Ecto neural progenitor cell (in vitro differentiated cells): ENCODE measurements at regions not wholly inside any gene's neighbourhood (a gene's known extent, or its start where the extent isn't known, plus 50 kb on each side); places are given as distances from the start of the nearest gene placed in this dataset.

ENCODE experiments used
- DNase-seq: peaks from one replicate; pipeline ENCODE4 v3.0.0-alpha.2; 2018; ENCODE audit warnings: low spot score

DNA sequence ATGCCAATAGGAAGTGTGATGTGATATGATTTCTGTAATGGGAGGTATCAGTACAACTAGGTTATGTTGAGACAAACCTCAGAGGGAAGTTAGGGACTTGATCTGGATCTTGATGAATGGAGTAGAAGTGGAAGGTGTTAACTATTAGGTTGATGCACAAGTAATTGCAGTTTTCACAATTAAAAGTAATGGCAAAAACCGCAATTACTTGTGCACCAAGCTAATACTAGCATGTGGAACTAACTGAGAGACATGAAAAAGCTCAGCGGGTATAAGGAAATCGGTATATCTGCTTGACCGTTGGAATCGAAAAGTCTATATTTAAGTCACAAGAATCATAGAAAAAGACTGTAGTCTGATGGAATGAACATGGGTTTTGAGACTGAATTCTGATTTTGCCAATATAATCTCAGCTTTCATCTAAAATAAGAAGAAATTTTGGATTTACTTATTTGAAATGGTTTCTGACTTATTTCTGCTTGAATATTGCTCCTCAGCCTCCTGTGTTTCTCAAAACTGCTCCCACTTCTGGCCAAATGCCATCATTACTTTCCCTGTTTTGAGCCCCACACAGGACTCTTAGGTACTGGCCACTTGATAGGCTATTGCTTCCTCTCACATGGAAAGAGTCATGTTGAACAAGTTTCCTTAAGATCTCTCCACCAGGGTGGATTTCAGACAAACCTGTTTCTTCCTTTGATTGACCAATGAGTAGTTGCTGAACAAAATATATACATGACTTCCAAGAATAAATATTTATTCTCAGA lies 271.5 kb upstream of the COL8A1 start:
- no peak for DNase-seq

DNA sequence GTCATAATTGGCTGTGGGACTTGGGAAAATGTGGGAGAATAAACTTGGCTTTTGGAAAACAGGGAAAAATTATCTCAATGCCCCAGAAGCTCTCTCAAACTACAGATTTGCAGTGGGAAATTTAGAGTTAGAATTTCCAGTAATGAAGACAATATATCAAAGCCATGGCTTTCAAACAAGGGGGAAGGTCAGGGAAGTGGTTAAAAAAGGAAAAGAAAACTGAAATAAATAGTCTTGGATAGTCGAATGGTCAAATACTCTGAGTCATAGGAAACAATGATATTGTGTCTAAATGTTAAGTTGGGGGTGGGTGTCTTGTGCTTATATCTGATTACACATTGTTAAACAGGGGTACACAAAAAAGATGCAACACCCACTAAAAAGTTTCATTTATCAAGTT lies 272.4 kb upstream of the COL8A1 start:
- DNase-seq, result no peak

DNA sequence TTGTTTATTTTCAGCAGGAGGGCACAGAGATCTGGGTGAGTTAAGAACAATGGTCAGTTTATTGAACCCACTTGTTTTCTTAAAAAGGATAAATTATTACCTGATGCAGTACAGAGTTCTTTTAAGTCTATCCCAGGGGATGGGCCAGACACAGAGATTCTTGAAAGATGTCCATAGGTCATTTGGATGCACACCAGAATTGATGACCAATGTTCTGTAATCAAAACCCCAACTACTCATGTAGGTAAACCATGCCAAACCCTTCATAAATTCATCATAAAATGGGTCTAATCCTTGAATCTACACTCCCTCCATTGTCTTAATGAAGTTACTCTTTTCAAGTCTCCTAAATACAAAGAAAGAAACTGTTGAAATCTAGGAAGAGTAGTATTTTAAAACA lies 273.0 kb upstream of the COL8A1 start:
- DNase-seq, result no peak

DNA sequence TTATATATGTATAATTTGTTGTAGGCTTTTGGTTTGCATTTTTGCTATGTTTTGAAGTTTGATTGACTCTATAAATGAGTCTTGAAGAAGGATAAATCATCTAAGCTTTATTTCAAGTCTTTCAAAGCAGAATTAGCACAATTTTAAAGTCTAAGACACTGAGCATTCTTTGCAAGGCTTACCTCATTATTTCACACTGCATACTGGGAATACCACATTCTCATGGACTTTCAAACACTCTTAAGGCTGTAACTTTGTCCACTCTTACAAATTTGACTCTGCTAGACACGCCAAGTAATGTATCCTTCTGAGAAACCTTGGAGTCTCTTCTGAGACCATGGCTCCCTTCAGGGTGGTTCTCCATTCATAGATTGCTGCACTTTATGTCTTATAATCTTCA lies 281.3 kb upstream of the COL8A1 start:
- DNase-seq, result no peak

DNA sequence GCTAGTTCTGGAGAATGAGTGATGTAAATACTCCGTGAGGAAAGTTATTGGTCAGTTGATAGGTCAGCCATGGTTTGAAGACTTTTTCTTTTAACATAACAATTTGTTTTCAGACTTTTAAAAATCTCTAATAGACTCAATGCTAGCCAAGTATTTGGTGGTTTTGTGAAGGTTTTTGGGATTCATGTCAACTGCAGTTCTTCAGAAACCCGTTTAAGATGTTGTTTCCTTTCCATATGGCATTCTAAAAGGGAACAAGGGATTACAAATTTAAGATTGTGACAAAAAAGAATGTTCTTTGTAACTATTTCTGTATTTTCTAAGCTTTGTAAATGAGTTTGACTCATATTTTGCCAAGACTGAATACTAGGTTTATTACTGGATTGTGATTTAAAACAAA lies 281.7 kb upstream of the COL8A1 start:
- no peak for DNase-seq

DNA sequence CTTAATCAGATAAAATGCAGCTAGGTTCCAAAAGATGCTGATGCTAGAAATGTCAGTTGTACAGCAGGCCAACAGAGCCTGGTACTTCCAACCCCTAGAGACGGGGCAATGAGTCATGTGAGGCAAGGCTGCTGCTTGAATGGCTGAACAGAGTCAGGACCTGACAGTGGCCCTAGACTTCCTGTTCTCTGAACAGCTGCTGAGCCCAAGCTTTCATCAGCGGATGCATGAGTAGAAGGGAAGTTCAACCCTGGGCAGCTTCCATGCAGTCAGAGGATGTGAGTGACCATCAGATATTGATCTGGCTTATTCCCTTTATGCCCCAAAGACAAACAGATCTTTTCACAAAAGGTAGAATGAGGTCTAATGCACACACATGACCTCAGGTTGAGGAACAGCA lies 282.9 kb upstream of the COL8A1 start:
- no peak for DNase-seq

DNA sequence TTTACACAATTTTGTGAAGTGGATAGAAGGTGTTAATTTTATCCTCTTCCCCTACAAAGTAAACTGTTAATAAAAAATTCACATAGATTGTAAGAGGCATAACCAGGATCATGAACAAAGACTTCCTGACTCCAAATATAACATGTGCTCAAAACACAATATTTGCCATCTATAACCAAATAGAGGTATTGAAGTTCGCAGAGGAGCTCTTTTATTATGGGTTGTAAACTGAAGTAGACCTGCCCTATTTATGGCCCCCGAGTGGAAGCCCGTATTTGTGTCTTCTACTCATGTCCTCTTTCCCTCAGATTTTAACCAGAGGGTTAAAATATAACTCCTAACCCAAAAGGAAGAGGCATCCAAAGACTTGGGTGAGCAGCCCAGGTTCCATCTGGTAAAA lies 285.6 kb upstream of the COL8A1 start:
- no peak for DNase-seq

DNA sequence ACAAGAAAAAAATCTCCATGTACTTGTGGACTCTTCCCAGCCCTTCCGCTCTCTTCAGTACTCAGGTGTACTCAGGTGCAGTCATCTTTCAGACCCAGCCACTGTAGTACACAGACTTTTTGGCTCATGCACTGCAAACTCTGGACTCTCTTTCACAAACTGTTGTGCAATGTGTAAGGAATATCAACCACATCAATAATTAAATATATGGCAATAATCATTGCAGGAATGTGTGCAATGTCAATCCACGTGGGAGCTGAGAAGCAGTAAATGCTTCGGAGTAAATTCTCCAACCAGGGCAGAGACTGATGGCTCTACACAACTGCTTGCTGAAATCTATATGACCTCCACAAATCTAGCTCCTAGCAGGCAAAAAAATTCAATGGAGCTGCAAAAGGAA lies 287.3 kb upstream of the COL8A1 start:
- no peak for DNase-seq

DNA sequence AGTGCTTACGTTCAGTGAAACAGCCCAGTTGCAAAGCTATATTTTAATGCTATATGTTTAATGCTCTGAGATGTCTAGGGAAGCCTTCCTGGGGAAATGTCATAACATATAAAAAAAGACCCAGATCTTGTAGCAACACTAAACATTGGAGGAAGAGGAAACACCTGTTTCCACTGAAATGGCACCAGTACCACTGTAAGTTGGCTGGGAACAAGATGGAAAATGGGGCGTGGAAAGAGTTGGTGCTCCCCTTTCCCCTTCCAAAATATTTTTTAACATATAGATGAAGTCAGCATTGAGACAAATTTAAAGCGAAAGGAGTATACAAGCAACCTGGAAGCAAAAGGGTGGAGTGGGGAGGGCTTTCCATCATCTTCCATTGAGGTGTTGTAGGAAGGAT lies 289.9 kb upstream of the COL8A1 start:
- no peak for DNase-seq

DNA sequence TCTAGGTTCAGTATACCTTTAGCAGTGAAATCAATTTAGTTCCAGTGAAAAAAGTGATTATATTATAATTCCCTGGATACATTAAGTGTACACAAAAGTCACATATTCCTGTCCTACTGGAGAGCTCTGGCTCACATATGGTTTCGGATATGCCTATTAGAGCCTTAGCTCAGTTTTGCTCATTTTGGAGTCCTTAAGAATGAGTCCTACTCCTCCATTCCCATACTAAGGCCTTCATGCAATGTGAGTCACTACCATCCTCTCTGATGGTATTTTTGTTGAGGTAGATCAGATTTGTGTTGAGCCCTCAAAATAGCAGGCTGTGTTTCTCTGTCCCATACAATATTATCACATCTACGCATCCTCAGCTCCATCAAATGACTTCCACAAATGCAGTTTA lies 294.2 kb upstream of the COL8A1 start:
- DNase-seq, result no peak

DNA sequence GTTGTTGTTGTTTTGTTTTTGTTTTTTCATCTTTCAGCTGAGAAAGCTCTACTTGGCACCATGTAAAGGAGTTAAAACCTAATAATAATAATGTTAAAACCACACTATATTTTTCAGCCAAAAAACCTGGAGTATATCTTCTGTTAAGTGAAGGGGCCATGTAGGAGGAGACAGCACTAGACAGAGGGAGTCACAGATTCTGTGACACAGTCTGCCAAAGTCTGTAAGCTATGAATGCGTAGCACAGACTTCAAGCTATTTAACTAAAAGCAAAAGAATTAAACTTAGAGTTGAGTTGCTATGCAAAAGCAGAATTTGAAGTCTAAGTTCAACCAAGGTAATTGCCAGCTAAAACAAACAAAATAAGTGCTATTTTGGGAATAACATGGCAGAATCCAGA lies 296.0 kb upstream of the COL8A1 start:
- no peak for DNase-seq

DNA sequence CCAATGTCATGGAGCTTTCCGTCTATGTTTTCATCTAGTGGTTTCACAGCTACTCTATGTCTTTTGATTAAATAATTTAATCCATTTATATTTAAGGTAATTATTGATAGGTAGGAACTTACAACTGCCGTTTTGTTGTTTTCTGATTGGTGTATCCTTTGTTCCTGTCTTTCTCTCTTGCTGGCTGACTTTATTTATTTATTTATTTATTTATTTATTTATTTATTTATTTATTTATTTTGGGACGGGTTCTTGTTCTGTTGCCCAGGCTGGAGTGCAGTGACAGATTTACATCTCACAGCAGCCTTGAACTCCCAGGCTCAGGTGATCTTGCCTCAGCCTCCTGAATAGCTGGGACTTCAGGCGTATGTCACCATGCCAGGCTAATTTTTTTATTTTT lies 299.2 kb upstream of the COL8A1 start:
- DNase-seq, result no peak

DNA sequence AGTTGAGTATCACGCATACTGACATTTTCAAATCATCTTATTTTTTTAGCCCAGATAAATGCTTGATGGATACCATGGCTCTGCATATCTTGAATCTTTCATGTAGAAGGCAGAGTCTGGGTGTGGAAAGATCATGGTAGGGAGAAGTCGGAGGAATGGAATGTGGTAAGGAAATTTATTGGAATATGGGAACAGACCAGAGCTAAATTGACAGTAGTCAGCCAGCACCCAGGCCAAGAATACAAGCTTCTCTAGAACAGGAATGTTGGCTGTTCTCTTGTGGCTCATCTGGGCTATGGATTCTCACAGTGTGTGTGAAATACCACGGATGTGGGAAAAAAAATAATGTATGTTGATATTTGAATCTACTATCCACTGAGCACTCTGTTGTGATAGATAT lies 305.7 kb upstream of the COL8A1 start:
- no peak for DNase-seq

DNA sequence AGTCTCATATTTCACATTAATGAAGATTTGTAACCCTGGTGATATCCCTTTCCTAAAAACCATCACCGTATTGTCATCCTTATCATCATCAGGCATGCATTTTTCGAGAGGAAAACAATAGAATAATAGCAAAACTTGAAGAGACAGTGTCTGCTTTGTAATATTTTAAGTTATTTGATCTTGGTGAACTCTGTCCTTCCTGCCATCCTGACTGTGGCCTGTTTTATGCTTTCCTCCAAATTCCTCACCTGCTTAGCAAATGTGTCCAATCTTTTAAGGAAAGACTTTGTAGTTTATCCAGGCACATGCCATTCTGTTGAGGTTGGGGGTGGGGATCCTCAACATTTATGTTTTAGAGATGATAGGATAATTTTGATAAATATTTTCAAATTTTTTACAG lies 306.1 kb upstream of the COL8A1 start:
- DNase-seq, result no peak

DNA sequence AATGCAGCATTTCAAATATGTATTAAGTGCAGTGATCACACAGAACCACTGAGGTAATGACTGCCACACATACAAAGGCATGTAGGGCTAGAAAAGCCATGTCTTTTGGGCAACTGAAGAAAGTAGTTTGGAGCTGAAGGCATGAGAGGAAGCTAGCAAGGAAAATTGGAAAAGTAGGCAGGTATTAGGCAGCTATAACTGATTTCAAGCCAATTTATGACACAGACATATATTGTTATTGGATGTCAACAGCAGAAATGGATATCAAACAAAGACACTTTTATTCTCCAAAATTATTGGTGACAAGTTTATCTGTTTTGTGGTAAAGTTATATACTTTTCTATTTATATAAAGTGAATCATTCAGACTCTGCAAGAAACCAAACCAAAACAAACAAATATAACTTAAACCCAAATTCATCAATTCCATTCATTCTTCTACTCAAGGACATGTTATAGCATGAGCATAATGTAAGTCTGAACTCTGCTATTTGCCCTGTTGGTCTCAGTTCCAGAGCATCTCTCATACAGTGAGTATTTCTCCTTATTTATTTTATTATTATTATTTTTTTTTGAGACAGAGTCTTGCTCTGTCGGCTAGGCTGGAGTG lies 307.4 kb upstream of the COL8A1 start:
- no peak for DNase-seq

DNA sequence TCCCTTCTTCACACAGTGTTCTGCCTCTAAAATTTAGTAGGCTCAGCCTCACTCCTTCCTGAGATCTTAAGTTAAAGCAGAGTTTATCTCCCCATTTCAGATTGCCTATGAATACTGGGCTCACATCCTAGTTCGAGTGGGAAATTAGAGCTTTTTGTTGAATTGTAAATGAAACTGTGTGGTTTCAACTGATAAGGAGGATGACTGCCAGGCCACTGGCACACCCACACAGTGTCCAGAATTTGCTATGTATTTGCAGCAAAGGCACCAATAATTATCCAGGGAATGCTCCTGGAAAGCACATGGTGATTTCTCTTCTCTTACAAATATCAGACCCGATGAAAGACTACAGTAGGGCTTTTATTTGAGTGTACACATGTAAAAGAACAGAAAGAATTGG lies 308.1 kb upstream of the COL8A1 start:
- no peak for DNase-seq

DNA sequence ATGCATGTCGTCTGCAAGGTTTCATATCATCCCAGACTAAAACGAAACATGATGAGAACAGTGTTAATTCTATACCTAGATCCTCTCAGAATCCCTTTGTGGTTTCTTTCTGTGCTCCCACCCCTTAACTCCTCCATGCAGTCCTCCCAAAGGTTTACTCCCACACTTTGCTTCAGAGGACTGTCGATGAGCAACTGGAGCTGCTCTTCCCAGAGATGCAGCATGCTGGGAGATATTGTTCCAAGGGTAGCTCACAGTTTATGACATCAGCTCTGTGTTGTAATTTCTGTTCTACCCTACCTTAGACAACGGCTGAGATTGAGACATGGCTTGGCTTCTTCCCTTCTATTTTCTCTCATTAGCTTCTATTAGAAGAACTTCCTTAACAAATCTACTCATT lies 313.0 kb upstream of the COL8A1 start:
- DNase-seq, result no peak

DNA sequence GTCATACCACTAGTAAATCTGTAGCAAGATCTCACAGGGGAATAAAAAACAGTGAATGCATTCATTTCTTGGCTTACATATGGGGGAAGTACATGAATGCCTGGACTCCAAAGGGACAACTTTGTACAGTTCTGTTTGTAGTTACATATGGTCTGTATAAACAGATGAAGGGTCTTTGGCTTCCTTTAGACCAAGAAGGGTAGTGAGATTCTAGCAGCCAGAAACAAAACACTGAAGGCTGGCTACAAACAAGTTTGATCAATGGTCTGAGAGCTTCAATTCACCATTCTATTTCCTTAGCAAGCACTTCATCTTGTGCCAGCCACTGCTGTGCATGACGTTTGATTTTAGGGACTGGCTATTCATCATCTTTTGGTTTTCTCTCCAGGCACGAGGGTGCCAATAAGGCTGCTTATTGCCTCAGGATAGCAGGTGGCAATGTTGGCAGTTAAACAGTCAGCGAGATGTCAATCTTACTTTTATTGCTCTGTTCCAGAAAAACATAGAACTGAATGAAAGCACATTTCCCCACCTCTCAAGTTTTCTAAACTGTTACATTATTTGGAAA lies 313.7 kb upstream of the COL8A1 start:
- no peak for DNase-seq

DNA sequence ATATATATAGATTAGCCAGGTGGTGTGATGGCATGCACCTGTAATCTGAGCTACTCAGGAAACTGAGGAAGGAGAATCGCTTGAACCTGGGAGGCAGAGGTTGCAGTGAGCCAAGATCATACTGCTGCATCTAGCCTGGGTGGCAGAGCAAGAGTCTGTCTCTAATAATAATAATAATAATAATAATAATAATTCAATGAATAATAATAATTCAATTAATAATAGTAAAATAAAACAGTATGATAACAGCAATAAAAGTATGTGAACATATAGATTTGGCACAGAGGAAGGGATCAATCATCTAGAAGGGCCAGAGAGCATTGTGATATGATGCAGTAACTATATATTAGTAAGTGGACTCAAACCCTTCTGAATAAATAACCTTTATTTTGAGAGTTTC lies 314.5 kb upstream of the COL8A1 start:
- DNase-seq, result no peak

DNA sequence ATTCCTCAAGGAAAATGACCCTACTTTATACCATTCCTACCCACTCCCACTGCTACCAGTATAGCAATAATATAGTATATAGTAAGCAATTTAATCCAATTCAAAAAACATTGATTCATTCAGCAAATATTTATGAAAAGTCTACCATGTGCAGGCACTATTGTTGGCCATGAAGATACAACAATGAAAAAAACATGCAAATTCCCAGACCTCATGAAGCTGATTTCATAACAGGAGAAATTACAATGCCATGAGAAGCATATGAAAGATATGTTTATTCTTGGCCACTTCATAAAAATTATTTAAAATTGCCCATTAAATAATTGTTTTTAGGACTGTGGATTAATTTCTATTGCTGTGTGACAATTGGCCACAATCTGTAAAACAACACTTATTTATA lies 315.8 kb upstream of the COL8A1 start:
- DNase-seq, result no peak

DNA sequence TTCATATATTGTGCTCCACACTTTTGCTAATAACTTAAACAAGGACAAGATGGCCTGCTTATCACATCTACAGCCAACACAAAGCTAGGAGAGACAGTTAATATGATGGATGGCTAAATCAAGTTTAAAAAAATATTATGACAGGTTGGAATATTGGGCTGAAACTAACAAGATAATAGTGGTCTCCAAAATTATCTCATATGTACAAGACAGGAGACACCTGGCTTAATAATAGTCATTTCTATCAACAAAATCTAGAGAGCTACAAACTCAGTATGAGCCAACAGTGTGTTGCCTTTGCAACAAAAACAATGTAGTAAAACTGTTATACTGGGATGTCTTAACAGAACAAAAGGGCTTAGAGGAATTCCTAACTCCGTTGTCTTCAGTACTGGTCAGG lies 317.1 kb upstream of the COL8A1 start:
- DNase-seq, result no peak

DNA sequence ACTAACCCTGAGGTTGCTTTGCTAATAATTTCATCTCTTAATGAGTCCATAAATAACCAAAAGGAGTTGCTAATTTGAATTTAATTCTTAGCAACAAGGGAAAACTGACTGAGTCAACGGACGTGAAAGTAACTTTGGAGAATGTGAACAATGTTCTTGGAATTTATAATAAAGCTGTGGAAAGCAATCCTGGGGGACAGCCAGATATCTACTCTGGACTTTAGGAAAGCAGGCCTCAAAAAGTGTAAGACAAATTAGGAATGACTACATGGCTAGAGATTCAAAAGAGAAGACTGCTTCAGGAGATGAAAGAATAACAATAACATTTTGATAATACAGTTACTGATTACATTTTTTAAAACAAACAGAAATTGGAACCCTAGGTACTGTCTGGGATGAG lies 318.4 kb upstream of the COL8A1 start:
- no peak for DNase-seq

DNA sequence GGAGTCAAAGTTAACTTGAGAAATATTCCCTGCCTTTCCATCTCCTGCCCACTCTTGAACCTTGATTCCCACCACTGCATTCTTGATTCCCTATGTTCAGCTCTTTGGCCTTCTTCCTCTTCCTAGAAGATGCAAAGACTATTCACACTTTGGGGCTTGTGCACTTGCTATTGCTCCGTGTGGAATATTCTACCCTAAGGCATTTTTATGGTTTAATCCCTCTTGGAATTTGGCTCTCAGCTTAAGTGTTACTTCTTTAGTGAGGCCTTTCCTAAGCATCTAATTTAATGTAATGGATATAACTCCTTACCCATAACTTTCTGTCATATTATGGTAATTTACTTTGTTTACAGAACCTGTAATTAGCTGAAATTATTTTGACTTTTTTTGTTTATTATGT lies 318.9 kb upstream of the COL8A1 start:
- DNase-seq, result no peak

DNA sequence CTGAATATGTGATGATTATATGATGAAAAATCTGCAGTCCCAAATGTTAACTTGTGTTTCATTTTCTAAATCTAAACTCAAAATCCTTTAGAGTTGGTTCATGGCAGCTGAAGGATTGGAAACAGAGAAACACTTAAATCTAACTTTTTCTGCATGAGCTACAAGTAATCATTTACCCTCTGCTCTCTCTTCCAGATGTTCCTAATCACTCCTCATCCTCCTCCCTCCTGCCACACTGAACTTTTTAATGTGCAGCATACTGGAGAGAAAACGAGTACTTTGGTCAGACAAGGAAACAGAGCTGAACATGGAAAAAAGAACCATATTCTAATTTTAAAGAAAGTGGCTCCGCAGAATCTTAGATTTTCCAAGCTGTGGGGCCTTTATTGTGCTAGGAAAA lies 321.2 kb upstream of the COL8A1 start:
- DNase-seq, result no peak
